GM23248 (cell line): ENCODE measurements at regions not wholly inside any gene's neighbourhood (a gene's known extent, or its start where the extent isn't known, plus 50 kb on each side); places are given as distances from the start of the nearest gene placed in this dataset.

Source experiments
- EZH2 ChIP-seq: fragments of 200-600 bp; sonication (generic); IDR thresholded peaks from 2 replicates; pipeline ENCODE4 v1.6.1; 2018; ENCODE audit warnings: antibody characterized with exemption, mild to moderate bottlenecking; ENCODE audit not compliant: insufficient read depth, poor library complexity, severe bottlenecking
- EZH2phosphoT487 ChIP-seq: fragments of 200-600 bp; sonication (generic); IDR thresholded peaks from 2 replicates; pipeline ENCODE4 v1.6.1; 2018; ENCODE audit warnings: antibody characterized with exemption, moderate library complexity, mild to moderate bottlenecking, low read depth; ENCODE audit not compliant: insufficient read depth

DNA sequence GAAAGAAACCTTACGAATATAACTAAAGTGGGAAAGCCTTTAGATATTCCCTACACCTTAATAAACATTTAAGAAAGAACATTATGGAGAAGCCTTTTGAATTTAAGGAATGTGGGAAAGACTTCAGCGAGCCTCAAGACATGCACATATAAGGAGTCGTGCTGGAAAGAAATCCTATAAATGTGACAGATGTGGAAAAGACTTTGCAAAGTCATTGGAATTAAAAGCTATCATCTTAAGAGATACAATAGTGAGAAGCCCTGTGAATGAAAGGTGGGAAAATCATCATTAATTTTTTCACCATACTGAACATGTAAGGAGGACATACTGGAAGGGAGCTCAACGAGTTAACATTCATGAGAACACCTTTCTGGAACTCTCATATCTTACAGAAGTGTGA is 650.5 kb upstream of the DEFB115 start:
- no peak for TF ChIP-seq EZH2phosphoT487
- TF ChIP-seq EZH2 = no peak
